Stimulated activated CD8-positive, alpha-beta memory T cell treated with anti-CD3 and anti-CD28 coated beads, Interleukin-4, amount 100 ng/mL, for 4 hours (primary cell): ENCODE measurements at regions not wholly inside any gene's neighbourhood (a gene's known extent, or its start where the extent isn't known, plus 50 kb on each side); places are given as distances from the start of the nearest gene placed in this dataset.
"Not testable (repeated sequence)": the region's sequence is repeated elsewhere in the genome, so short reads cannot be mapped to it uniquely, and the experiment has no call there.

ENCODE experiments used
- DNase-seq, 2 donors: peaks; one replicate each; pipeline ENCODE4 v3.0.0-alpha.2; 2020; ENCODE audit warnings: low read depth in 2 of 2, low spot score in 1 of 2

- no peak for DNase-seq
Measured at GRCh38 chr12:111122458-111122878, 202.1 kb upstream of the MYL2 start.

- no peak for DNase-seq
Measured at GRCh38 chr12:111121840-111122239, 201.5 kb upstream of the MYL2 start.

GRCh38 chr12:111120578-111120977 lies 200.2 kb upstream of the MYL2 start:
- DNase-seq: no peak

- DNase-seq: no peak
Measured at GRCh38 chr12:111117017-111117416, 196.6 kb upstream of the MYL2 start.

- DNase-seq: not testable (repeated sequence)
Measured at GRCh38 chr12:111113313-111113712, 192.9 kb upstream of the MYL2 start.

GRCh38 chr12:111112311-111113098 lies 192.1 kb upstream of the MYL2 start:
- DNase-seq: no peak

GRCh38 chr12:111111681-111112080 lies 191.3 kb upstream of the MYL2 start:
- DNase-seq: no peak

- DNase-seq: no peak
Measured at GRCh38 chr12:111110556-111110955, 190.2 kb upstream of the MYL2 start.

- no peak for DNase-seq
Measured at GRCh38 chr12:111108726-111109125, 188.3 kb upstream of the MYL2 start.

- no peak for DNase-seq
Measured at GRCh38 chr12:111107392-111108178, 187.2 kb upstream of the MYL2 start.

GRCh38 chr12:111105294-111105693 lies 184.9 kb upstream of the MYL2 start:
- no peak for DNase-seq

GRCh38 chr12:111103583-111103982 lies 183.2 kb upstream of the MYL2 start:
- no peak for DNase-seq

- DNase-seq: no peak
Measured at GRCh38 chr12:111102102-111102739, 181.8 kb upstream of the MYL2 start.

- DNase-seq: no peak
Measured at GRCh38 chr12:111101003-111101402, 180.6 kb upstream of the MYL2 start.

- no peak for DNase-seq
Measured at GRCh38 chr12:111100554-111100953, 180.2 kb upstream of the MYL2 start.

- DNase-seq: no peak
Measured at GRCh38 chr12:111100003-111100402, 179.6 kb upstream of the MYL2 start.

- no peak for DNase-seq
Measured at GRCh38 chr12:111099186-111099585, 178.8 kb upstream of the MYL2 start.

GRCh38 chr12:111094157-111095010 lies 174.0 kb upstream of the MYL2 start:
- no peak for DNase-seq

GRCh38 chr12:111093428-111094142 lies 173.2 kb upstream of the MYL2 start:
- DNase-seq: no peak

GRCh38 chr12:111091051-111091450 lies 170.7 kb upstream of the MYL2 start:
- no peak for DNase-seq
